NCI-H82 (cell line): ENCODE measurements at regions not wholly inside any gene's neighbourhood (a gene's known extent, or its start where the extent isn't known, plus 50 kb on each side); places are given as distances from the start of the nearest gene placed in this dataset.
A peak's percentile ranks its signal among the peaks of the same experiment; 100 is the strongest.

Source experiments
- DNase-seq: peaks from one replicate; lab custom pipeline; 2025; lab: John Stamatoyannopoulos, UW

DNA sequence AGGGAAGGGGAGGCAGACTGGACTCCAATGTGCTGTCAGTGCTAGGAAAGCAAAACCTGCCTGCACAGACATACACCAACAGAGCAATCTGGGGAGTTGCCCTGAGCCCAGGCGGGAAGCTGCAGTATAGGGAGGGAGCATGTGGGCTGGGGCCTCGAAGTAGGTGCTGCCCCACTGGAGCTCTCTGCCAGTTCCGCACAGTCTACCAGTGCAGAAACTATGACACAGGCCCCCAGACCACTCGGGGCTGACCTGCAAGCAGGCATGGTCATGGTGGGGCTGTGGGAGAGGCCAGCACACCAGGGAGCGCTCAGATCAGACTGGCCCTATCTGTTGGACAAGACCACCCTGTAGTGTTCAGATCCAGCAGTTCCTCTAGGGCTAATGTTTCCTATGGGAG, 344.1 kb upstream of the TRAM1L1 start:
- no peak for DNase-seq

DNA sequence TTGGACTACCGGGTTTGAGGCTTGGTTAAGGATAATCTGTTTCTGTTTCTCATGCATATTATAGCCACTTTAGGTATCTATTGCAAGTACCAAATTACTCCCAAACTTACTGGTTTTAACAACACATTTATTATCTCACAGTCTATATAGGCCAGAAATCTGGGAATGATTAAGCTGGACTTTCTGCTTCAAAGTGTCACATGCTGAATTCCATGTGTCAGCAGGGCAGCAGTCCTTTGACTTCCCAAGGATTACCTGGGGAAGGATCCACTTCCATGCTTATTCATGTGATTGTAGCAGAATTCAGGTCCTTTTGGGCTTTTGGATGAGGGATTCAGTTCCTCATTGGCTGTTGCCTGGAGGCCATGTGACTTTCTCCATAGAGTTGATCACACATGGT, 349.0 kb upstream of the TRAM1L1 start:
- DNase-seq = no peak

DNA sequence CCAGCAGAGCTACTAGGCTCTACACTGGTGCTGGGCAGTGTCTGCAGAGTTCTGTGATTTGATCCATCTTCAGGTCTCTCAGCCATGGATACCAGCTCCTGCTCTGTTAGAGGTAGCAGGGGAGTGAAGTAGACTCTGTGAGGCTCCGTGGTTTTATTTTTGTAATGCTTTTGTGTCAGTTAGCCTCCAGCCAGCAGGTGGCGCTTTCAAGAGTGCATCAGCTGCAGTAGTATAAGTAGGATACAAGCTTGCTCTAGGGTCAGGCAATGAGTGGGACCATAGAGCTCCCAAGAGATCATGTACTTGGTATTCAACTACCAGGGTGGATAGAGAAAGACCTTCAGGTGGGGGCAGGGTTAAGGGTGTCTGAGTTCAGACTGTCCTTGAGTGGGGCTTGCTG, 362.5 kb upstream of the TRAM1L1 start:
- peak; percentile 2 for DNase-seq

DNA sequence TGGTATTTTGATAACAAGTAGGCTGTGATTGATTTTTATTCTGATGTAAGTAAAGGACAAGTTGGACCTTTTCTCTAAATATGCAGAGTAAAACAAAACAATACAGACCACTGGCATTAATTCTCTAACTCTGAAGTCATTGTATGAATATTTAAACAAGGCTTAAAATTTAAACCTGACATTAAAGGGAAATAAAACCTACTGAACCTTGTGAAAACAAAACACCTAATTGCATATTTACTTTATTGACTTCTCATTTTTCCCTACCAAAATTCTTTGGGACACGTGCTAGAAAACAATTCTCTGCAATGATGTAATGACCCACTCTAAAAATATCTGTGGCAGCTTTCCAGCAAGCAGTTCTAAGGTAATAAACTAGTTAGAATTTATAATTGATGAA, 369.7 kb upstream of the TRAM1L1 start:
- no peak for DNase-seq

DNA sequence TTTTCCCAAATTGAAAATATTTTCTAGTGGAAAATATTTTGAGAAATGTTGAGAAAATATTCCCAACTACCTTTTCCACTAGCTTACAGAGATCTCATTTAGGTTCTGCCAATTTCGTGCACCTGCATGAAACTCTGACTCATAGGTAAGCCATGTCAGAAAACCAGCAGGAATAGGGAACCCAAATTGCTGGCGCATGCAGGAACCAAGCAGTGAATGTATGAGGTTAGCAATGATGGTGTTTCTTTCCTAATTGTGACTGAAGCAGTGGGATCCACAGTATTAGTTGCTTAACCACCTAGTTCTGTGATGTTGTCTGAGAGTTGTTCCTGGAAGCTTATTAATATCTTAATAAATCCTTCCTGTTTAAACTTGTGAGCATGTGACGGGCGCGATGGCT, 381.0 kb upstream of the TRAM1L1 start:
- no peak for DNase-seq

DNA sequence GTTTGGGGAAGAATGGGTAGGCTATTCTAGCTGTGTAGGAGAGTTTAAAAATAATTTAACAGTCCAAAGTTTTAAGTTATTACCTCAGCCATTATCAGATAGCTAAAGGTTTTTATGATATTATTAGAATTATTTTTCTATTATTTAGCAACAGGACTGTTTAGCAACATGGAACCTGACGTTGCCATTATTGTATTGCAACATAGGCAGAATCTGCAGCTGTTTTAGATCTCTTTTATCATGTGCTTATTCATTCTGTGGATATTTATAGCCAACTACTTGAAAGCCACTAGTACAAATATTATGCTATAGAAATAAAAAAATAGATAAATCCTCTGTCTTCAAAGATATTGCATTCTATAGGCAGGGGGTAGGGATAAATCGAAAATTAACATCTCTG, 382.0 kb upstream of the TRAM1L1 start:
- DNase-seq = no peak

DNA sequence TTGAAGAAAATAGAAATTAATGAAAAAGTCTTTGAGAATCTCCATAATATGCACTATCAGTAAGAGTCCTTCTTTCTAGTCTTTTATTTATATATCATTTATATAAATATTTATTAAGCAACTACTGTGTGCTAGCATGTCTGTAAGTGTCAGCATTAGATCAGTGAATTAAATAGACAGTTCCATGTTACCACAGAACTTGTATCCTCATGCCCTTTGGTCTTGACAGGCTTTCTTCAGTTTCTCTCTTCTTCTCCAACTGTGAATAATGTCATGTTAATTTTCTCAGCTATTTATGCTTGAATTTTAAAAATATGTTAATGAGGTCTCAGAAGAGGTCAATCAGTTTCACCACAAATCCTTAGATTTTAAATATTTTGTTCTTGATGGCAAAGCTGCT, 389.6 kb upstream of the TRAM1L1 start:
- no peak for DNase-seq

DNA sequence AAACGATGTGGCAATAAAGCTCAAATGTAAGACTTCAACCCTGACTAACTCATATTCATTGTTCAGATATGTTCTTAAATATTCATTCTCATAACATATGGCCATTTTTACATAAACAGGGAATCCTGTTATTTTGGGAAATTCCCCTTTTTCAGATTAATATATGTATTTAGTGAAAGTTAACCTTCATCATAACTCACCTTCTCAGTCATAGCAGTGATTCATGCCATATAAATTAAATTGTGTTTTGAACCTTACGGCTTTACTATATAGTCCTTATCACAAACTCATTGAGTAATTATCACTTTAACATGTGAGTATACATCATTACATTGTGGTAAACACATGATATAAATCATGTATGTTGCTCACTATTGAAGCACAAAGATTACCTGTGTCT, 392.5 kb upstream of the TRAM1L1 start:
- DNase-seq = no peak

DNA sequence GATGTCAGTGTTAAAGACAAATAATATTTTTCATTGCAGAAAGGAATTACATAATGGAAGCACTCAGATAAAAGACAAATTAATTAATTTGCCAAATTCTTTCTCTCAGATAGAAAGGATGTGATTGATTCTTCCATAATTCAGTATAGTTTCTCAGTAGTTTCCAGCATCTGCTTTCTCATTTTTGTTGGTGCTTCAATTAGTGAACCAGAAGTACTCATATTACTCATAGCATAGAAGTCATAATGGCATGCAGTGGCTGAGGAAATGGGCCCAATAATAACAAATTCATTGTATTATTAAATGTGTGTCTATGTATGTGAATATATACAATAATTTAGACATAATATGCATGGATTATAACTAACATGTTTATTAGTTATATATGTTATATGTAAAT, 393.3 kb upstream of the TRAM1L1 start:
- no peak for DNase-seq

DNA sequence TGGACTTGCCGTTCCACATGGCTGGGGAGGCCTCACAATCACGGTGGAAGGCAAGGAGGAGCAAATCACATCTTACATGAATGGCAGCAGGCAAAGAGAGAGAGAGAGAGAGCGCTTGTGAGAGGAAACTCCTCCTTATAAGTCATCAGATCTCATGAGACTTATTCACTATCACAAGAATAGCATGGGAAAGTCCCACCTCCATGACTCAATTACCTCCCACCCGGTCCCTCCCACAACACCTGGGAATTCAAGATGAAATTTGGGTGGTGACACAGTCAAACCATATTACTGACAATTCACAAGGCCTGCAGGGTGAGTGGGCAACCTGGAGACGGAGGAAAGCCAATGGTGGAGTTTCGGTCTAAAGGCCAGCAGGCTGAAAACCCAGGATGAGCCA, 394.3 kb upstream of the TRAM1L1 start:
- no peak for DNase-seq

DNA sequence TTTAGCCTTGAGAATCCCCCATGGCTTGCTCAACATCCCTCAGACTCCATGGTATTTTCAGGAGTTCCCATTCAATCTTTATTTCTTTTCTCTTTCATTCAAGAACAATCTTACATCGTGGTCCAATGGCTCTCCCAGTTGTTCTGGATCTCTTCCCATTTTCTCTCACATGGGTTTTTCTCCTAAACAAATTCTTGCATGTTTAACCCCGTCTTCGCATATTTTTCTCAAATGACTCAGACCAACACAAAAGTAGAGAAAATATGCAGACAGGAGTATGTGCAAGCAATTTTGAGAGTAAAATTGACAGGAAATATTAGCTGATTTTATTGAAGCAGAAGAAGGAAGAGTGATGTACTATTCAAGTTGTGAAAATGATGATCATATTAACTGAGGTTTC, 396.4 kb upstream of the TRAM1L1 start:
- no peak for DNase-seq

DNA sequence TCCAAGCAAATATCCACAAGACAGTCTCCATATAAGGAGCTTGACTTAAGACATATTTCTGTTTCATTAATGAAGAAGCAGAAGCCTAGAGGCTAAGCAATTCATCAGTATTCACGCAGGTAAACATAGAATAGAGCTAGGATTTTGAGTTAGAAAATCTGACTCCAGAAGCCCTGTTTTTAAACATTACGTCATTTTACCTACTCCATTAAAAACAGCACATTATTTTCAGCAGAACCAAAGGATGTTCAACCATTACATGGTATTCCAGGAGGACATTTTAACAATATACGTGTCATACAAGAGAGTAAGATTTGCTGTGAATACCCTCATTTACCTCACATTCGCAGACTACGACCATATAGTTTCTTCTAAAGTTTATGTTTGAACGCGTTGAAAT, 403.3 kb upstream of the TRAM1L1 start:
- no peak for DNase-seq

DNA sequence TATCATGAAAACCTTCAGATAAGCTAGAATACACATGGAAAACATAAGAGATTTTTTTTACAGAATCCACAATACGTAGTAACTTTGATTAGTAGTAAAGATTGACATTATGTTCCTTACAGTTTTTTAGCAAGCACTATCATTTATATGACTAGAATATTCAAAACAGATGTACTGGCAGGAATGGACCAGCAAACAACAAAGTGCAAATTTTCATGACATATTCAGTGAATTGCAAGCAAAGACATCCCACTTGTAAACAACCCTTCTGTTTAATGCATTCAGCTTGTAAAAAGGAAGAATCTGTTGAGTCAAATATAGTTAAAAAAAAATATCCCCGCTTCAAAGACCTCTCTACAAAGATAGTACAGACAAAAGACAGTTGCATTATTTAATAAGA, 403.7 kb upstream of the TRAM1L1 start:
- no peak for DNase-seq

DNA sequence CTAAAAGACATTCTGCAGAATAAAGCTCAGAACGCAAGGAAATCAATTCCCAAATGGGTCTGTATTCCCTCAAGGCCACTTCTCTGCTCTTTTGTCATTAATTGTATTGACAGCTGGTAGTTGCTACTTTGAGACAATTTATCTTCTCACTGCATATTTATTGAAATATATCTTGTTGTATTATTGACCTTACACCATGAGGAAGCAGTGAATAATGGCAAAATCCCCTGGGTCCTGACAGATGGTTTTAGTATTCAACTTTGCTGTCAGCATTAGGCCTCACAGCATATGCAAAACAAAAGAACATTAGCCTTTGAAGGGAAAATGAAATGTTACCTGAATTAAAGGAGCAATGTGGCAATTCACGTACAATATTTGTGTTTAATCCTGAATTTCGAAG, 406.1 kb upstream of the TRAM1L1 start:
- DNase-seq = peak; percentile 24

DNA sequence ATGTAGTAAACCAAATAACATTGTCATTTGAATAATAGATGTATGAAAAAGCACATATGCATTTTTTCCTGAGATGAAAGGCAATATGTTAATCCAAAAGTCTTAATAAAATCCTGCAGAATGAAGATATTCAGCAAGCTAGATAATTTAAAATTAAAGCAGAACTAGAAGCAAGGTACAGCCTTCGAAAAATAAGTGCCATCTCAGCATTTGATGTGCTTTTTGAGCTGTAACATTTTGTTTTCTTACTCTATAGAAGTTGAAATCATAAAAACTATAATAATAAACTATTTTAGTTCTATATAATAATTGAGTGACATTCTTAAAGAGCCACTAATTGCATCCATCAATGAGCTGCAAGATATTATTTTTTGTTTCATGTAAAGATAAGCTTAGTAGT, 410.4 kb upstream of the TRAM1L1 start:
- no peak for DNase-seq

DNA sequence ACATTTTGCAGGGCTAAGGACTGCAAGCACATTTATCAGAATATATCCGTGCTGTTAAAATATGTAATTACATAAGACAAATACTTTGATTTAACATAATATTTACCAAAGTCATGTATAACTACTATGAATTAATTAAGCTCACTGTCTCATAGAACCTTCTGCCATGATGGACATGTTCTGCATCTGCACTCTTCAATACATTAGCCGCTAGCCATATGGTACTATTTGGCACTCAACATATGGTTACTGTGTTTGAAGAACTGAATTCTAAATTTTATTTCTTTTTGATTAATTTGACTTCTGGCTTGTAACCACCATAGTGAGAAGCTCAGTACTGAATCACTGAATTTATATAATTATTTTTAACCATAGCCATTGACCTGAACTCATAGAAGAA, 427.0 kb upstream of the TRAM1L1 start:
- DNase-seq = peak; percentile 9

DNA sequence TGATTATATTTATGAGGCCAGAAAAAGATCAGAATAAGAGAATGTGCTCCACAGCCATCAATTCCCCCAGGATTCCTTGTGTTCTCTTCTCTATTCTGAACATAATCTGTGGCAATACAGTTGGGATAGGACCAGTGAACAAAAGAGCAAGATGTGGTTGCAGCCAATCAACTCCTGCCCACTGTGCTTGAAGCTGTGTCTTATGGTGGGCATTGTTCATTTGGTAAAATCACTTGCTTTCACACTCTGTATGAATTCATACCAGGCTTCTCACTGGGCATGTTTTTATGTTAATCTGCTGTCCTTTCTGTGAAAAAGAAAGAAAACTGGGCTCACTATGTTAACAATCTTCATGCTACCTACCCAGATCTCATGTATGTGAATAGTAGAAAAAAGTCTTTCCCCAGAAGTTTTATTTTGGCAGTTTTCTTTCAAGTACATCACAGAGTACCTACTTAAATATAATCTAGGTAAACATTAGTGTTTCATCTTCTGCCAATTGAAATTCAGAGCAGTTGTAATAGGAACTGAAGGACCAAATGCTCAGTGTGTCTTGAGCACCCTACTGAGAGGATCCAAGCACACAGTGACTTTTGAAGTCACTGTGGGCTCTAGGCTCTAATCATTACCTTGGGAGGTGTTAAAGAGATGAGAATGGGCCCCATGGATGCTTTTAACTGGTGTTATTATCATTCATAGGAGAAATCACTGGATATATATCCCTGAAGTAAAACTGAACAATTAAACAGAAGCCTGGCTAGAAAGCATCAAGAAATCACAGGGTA, 429.2 kb upstream of the TRAM1L1 start:
- DNase-seq = no peak

DNA sequence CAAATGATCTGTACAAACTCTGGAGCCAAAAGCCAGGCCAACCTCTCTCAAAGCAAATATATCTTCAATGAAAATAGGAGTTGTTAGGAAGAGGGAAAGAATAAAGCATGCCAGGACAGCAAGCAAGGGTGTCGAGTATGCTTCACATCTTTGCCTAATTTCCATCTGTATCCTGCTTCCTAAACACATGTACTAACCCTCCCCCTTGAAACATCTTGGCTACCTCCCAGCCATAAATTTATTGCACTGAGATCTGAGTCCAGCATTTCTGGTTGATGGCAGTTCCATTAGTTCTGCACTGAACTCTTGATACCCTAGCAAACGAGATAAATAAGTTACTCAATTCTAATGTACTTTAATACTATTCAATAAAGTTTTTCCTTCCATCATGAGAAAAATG, 430.5 kb upstream of the TRAM1L1 start:
- no peak for DNase-seq

DNA sequence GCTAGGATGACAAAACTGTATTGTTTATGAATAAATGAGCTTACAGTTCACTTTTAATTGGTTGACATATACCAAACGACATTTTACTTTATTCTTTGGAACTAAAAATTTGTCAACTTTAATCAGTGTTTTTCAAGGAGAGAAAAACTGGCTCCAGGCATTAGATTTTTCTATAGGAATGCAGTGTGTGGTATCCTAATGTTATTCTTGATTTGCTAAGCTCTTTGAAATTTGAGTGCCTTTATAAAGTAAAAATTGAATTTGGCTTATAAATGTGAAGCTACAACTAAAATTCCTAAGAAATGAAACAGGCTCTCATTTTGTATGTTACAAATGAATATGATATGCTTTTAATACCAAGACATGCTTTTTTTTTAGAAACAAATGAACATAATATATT, 442.2 kb upstream of the TRAM1L1 start:
- DNase-seq = no peak

DNA sequence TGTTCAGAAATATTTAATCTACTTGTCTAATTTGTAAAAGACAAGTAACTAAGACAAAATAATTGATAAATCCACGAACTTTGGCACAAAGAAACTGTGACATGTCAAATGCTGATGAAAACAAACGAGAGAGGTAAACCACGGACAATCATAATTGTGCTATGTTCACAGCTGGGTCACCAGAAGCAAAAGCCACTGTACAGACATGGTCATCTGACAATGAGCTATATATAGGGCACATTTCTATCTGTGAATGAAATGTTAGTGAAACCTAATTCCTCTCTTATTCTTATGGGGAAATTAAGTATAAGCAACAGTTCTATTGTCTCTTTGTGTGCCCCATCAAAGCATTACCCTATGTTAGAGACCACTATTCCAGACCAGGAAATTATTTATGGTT, 444.0 kb upstream of the TRAM1L1 start:
- DNase-seq = no peak

DNA sequence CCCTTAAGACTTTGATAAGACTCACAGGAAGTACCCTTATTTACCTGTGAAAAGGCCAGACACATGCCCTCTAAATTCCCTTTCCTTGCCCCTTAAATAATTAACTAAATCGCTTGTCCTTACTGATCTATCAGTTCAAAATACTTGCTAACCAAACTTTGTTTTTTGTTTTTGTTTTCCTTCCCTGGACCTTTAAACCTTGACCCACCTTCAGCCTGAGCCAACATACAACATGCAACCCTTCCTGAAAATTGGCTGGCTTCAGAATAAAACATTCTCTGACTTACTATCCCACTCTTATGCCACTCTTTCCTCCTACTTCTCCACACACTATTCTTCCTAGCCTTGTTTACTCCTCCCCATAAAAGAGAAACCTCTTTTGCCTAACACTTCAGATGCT, 448.1 kb upstream of the TRAM1L1 start:
- no peak for DNase-seq

DNA sequence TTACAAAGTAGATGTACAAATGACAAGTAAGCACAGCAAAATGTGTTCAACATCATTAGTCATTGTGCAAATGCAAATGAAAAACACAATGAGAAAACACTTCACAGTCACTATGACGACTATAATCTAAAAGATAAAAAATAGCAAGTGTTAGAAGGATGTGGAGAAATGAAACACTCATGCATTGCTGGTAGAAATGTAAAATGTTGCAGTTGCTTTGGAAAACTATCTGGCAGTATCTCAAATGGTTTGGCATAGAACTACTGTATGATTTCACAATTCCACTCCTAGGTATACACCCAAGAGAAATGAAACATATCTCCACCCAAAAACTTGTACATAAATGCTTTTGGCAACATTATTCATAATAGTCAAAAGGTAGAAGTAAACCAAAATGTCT, 459.7 kb upstream of the TRAM1L1 start:
- DNase-seq = no peak

DNA sequence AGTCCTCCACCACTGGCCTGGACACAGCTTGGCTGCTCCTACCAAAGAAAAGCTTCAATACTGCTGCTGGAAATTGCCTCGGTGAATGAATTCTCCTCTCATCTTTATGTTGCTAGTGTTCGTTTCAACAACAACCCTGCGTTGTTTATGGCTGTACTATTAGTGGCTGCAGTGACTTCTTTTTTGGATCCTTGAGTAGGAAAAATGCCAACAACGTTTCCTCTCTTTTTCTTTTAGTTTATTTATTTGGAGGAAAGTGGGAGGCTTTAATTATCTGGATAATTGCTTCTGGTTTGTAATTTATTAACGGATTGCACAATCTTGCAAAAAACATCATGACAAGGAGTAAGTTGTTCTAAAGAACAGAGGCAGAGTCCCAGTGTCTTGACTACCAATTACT, 464.1 kb upstream of the TRAM1L1 start:
- DNase-seq = no peak

DNA sequence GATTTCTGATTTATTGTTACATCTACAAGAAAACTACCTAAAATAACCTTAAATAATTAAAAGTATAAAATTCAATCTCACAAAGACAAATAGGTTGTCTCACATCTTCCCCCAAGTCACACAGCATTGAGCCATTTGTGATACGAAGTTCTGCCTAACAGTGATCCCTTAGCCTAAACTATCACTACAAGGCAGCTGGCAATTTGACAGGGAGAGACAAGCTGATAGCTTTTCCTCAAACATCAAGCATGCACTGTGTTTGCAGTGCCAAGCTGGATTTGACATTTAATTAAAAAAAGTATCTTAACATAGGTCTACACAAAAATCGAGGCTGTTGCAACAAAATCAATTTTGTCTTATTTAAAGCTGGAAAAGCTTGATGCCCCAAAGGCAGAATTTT, 464.7 kb upstream of the TRAM1L1 start:
- no peak for DNase-seq

DNA sequence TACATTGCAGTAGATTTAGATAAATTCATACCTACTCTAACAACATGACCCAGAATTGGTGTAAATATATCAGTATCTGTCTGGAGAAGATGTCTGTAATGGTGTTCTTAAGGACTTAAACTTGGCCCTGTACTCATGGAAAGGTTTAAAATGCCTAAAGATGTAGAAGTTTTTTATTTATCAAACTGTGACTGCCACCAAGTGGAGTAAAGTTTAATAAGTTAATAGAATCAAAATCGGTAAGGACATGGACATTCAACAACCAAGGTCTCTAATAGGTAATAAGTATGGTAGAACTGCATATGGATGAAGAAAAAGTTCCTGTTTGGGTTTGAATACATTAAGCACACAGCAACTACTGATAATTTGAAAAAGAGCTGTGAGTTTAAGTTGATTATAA, 474.0 kb upstream of the NDST3 start:
- peak; percentile 2 for DNase-seq
